B cell (primary cell): ENCODE measurements at regions not wholly inside any gene's neighbourhood (a gene's known extent, or its start where the extent isn't known, plus 50 kb on each side); places are given as distances from the start of the nearest gene placed in this dataset.

Source experiments
- ATAC-seq: fragments of 200-7000 bp; cut with Tn5 transposase; one replicate; pipeline ENCODE4 v1.10.0; 2021; ENCODE audit warnings: low read depth, mild to moderate bottlenecking, moderate number of reproducible peaks, moderate library complexity
- CTCF ChIA-PET: fragments of 350-600 bp; sonication (Branson Sonifier 250); formaldehyde crosslinking; loops from one replicate; lab custom pipeline; 2021; ENCODE audit warnings: antibody characterized with exemption, inconsistent platforms; lab: Charles Lee
- POLR2A ChIA-PET: fragments of 350-600 bp; sonication (Branson Sonifier 250); formaldehyde crosslinking; loops from one replicate; lab custom pipeline; 2021; ENCODE audit warnings: antibody characterized with exemption; lab: Charles Lee
- DNase-seq: peaks from one replicate; pipeline ENCODE4 v3.0.0; 2013
- H2AFZ ChIP-seq: 2 replicates; pipeline ENCODE4 v1.6.1; 2012; ENCODE audit warnings: mild to moderate bottlenecking, low read depth, low read length; ENCODE audit not compliant: insufficient read depth, poor library complexity, severe bottlenecking
- H3K27ac ChIP-seq, 2 donors: 1 replicate in 1 of 2; 2 replicates in 1 of 2; pipeline ENCODE4 v1.5.1; 2012 to 2013; ENCODE audit warnings: low read length in 2 of 2, mild to moderate bottlenecking in 2 of 2, moderate library complexity in 1 of 2
- H3K27me3 ChIP-seq, 4 experiments: fragments of 200-600 bp in 1 of 4; sonication (generic) in 1 of 4; replicated peaks in 1 of 4; 1 replicate in 2 of 4; 2 replicates in 2 of 4; pipeline versions ENCODE4 v1.6.1 to v1.7.0; 2013 to 2016; ENCODE audit warnings: low read length in 3 of 4, mild to moderate bottlenecking in 2 of 4, mixed read lengths in 1 of 4, moderate library complexity in 1 of 4; ENCODE audit not compliant: insufficient read depth in 4 of 4, control insufficient read depth in 3 of 4; ENCODE audit errors: control extremely low read depth in 1 of 4
- H3K36me3 ChIP-seq, 2 experiments: replicated peaks in 1 of 2; 1 replicate in 1 of 2; 2 replicates in 1 of 2; pipeline versions ENCODE4 v1.6.1 to v1.7.1; 2013; ENCODE audit warnings: low read length in 1 of 2; ENCODE audit not compliant: insufficient read depth in 2 of 2, control insufficient read depth in 1 of 2; ENCODE audit errors: control extremely low read depth in 1 of 2, extremely low read depth in 1 of 2
- H3K4me1 ChIP-seq, 2 donors: fragments of 200-600 bp in 1 of 2; sonication (generic) in 1 of 2; 1 replicate in 1 of 2; 2 replicates in 1 of 2; pipeline versions ENCODE4 v1.5.1 to v1.6.1; 2013 to 2017; ENCODE audit warnings: low read length in 2 of 2; ENCODE audit not compliant: control insufficient read depth in 2 of 2, insufficient read depth in 2 of 2
- H3K4me2 ChIP-seq: replicated peaks from 2 replicates; pipeline ENCODE3; 2012; ENCODE audit warnings: mild to moderate bottlenecking, low read depth, low read length; ENCODE audit not compliant: poor library complexity, severe bottlenecking
- H3K4me3 ChIP-seq, 5 experiments: fragments of 200-600 bp in 1 of 5; sonication (generic) in 1 of 5; 1 replicate in 3 of 5; 2 replicates in 2 of 5; pipeline versions ENCODE4 v1.5.1 to v1.7.0; 2011 to 2016; ENCODE audit warnings: low read length in 4 of 5, mild to moderate bottlenecking in 4 of 5, low read depth in 2 of 5, control low read depth in 1 of 5, moderate library complexity in 1 of 5; ENCODE audit not compliant: insufficient read depth in 1 of 5; ENCODE audit errors: control extremely low read depth in 1 of 5, extremely low read depth in 1 of 5
- H3K79me2 ChIP-seq: fragments of 200-600 bp; sonication (generic); one replicate; pipeline ENCODE4 v1.6.0; 2016; ENCODE audit warnings: low read length; ENCODE audit not compliant: control insufficient read depth, insufficient read depth
- H3K9ac ChIP-seq: fragments of 200-600 bp; sonication (generic); 2 replicates; pipeline ENCODE4 v1.6.1; 2017; ENCODE audit warnings: mild to moderate bottlenecking, low read length, moderate library complexity
- H3K9me3 ChIP-seq, 3 donors: one replicate each; pipeline versions ENCODE4 v1.6.1 to v1.7.1; 2013; ENCODE audit warnings: low read length in 2 of 3; ENCODE audit not compliant: control insufficient read depth in 2 of 3, insufficient read depth in 1 of 3; ENCODE audit errors: control extremely low read depth in 1 of 3
- H4K20me1 ChIP-seq: 2 replicates; pipeline ENCODE4 v1.6.0; 2012; ENCODE audit warnings: mild to moderate bottlenecking, low read length; ENCODE audit not compliant: insufficient read depth, control insufficient read depth, poor library complexity, severe bottlenecking
- H3K27ac Mint-ChIP-seq: one replicate; pipeline ENCODE4 v1.8.0; 2021; ENCODE audit warnings: mixed read lengths
- H3K27me3 Mint-ChIP-seq: one replicate; pipeline ENCODE4 v1.8.0; 2021; ENCODE audit warnings: mixed read lengths
- H3K4me1 Mint-ChIP-seq: one replicate; pipeline ENCODE4 v1.8.0; 2021; ENCODE audit warnings: mixed read lengths
- H3K4me3 Mint-ChIP-seq: one replicate; pipeline ENCODE4 v1.8.0; 2021; ENCODE audit warnings: mixed read lengths
- H3K9me3 Mint-ChIP-seq: one replicate; pipeline ENCODE4 v1.8.0; 2022; ENCODE audit warnings: mixed read lengths; ENCODE audit not compliant: insufficient read depth
- EZH2 ChIP-seq: IDR thresholded peaks from 2 replicates; pipeline ENCODE4 v1.6.1; 2012; ENCODE audit warnings: borderline replicate concordance, low read depth, mild to moderate bottlenecking, moderate library complexity, low read length; ENCODE audit not compliant: insufficient read depth, poor library complexity, severe bottlenecking
- WGBS: methylation state at CpG from one replicate; pipeline ENCODE4 v1.1.5; 2013; ENCODE audit warnings: missing lambda C conversion rate; ENCODE audit not compliant: insufficient coverage; 5-methylcytosine and 5-hydroxymethylcytosine counted together
- intact Hi-C: fragments of 100-400 bp; cut with micrococcal nuclease; formaldehyde crosslinking; loops from one replicate; pipeline ENCODE4 v1.10.0; 2022
- TF ChIP-seq, protein P1 (sequence below): fragments of 200-600 bp; IDR thresholded peaks from one replicate; pipeline ENCODE4 v1.8.0; 2022; ENCODE audit warnings: antibody characterized with exemption, mild to moderate bottlenecking

DNA sequence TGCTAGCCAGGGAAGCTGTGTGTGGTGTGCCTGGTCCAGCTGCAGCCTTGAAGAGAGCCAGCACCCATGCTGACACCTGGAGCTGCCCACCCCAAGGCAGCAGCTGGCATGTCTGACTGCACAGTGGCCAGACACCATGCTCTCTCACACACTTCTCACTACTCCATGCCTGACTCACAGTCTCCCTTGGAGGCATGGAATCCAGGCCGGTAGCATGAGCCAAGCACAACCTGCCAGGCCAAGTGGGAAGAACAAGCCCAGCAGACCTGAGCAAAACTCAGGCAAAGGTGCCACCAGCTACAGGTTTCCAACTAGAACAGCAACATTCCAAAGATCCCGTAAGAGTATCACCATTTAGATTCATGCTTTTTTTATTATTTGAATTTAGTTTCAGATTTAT lies 625.3 kb upstream of the LRRTM4 start:
- Histone ChIP-seq H3K27me3 (no peaks in the 10 kb centered on the region), H2AFZ (no peak overlapping the region), H3K4me3 (no peak overlapping the region), H3K27ac (no peak overlapping the region), H3K9me3 (peaks cover 0 to 21% (median 0%) of the 10 kb centered on the region in 3 donors), H3K9ac (no peak overlapping the region), H3K4me2 (no peak overlapping the region), H3K79me2 (no peaks in the 10 kb centered on the region), H3K36me3 (no peaks in the 10 kb centered on the region), H4K20me1 (no peaks in the 10 kb centered on the region), H3K4me1 (no peaks in the 10 kb centered on the region)
- Mint-ChIP-seq H3K4me1 (no peaks in the 10 kb centered on the region), H3K27ac (no peak overlapping the region), H3K9me3 (no peaks in the 10 kb centered on the region), H3K27me3 (no peaks in the 10 kb centered on the region), H3K4me3 (no peak overlapping the region)
- ATAC-seq: no peak
- intact Hi-C loops: no loop called here
- ChIA-PET POLR2A (no interaction called here), CTCF (no interaction called here)
- no peak for DNase-seq
- TF ChIP-seq, protein P1, sequence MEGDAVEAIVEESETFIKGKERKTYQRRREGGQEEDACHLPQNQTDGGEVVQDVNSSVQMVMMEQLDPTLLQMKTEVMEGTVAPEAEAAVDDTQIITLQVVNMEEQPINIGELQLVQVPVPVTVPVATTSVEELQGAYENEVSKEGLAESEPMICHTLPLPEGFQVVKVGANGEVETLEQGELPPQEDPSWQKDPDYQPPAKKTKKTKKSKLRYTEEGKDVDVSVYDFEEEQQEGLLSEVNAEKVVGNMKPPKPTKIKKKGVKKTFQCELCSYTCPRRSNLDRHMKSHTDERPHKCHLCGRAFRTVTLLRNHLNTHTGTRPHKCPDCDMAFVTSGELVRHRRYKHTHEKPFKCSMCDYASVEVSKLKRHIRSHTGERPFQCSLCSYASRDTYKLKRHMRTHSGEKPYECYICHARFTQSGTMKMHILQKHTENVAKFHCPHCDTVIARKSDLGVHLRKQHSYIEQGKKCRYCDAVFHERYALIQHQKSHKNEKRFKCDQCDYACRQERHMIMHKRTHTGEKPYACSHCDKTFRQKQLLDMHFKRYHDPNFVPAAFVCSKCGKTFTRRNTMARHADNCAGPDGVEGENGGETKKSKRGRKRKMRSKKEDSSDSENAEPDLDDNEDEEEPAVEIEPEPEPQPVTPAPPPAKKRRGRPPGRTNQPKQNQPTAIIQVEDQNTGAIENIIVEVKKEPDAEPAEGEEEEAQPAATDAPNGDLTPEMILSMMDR: no peak
- no peak for TF ChIP-seq EZH2
- WGBS: 100% methylated on average over 1 of the region's 2 CpGs

DNA sequence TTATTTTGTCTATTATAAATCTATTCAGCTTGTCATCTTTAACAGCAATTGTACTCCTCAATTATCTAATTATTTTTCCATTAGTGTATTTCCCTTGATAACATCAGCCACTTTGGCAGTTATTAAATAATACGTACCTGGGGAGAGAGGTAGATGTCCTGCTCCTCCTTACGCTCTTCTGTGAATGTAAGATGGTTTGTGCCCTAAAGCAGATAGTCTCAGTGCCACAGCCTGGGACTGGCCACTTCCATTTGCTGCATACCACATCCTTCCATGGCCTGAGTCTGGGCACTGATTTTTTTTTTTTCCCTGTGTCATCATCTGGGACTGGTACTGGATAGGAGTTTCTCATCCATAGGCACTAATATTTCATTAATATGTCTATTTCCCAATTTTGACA lies 632.4 kb upstream of the LRRTM4 start:
- H3K36me3 ChIP-seq: no peaks in the 10 kb centered on the region
- POLR2A ChIA-PET: no interaction called here
- H3K4me2 ChIP-seq: no peak overlapping the region
- no CpG with 5 or more reads among the region's 2 CpGs for WGBS
- no peaks in the 10 kb centered on the region for H3K4me1 ChIP-seq
- H2AFZ ChIP-seq: no peak overlapping the region
- Mint-ChIP-seq H3K27ac (no peak overlapping the region), H3K9me3 (peaks cover 3% of the 10 kb centered on the region), H3K4me3 (no peak overlapping the region), H3K4me1 (no peaks in the 10 kb centered on the region), H3K27me3 (no peaks in the 10 kb centered on the region)
- no peaks in the 10 kb centered on the region for H3K79me2 ChIP-seq
- H3K9ac ChIP-seq: no peak overlapping the region
- DNase-seq (no peak), ATAC-seq (no peak)
- no peaks in the 10 kb centered on the region for H3K27me3 ChIP-seq
- intact Hi-C loops: no loop called here
- TF ChIP-seq, protein P1: no peak
- no peak for TF ChIP-seq EZH2
- no peak overlapping the region for H3K27ac ChIP-seq
- CTCF ChIA-PET: no interaction called here
- H3K9me3 ChIP-seq: no peaks in the 10 kb centered on the region
- H4K20me1 ChIP-seq: no peaks in the 10 kb centered on the region
- no peak overlapping the region for H3K4me3 ChIP-seq
